KOPT-K1 (cell line): ENCODE measurements at regions not wholly inside any gene's neighbourhood (a gene's known extent, or its start where the extent isn't known, plus 50 kb on each side); places are given as distances from the start of the nearest gene placed in this dataset.
"Not testable (repeated sequence)": the region's sequence is repeated elsewhere in the genome, so short reads cannot be mapped to it uniquely, and the experiment has no call there.

Experiments
- H3K27ac ChIP-seq: fragments of 200-600 bp; sonication (generic); 2 replicates; pipeline ENCODE4 v1.5.1; 2016; ENCODE audit warnings: antibody characterized with exemption, mild to moderate bottlenecking, low read depth, low read length; ENCODE audit not compliant: poor library complexity, severe bottlenecking
- H3K36me3 ChIP-seq: fragments of 200-600 bp; sonication (generic); 2 replicates; pipeline ENCODE4 v1.5.1; 2017; ENCODE audit warnings: antibody characterized with exemption, mild to moderate bottlenecking, low read length, moderate library complexity; ENCODE audit not compliant: insufficient read depth
- H3K9me3 ChIP-seq: fragments of 200-600 bp; sonication (generic); 2 replicates; pipeline ENCODE4 v1.5.1; 2017; ENCODE audit warnings: antibody characterized with exemption, low read length, mild to moderate bottlenecking; ENCODE audit not compliant: insufficient read depth, poor library complexity, severe bottlenecking

GRCh38 chr6:22376293-22376692 is 79.5 kb upstream of the PRL start:
- H3K9me3 ChIP-seq, H3K36me3 ChIP-seq, H3K27ac ChIP-seq: not testable (repeated sequence)

DNA sequence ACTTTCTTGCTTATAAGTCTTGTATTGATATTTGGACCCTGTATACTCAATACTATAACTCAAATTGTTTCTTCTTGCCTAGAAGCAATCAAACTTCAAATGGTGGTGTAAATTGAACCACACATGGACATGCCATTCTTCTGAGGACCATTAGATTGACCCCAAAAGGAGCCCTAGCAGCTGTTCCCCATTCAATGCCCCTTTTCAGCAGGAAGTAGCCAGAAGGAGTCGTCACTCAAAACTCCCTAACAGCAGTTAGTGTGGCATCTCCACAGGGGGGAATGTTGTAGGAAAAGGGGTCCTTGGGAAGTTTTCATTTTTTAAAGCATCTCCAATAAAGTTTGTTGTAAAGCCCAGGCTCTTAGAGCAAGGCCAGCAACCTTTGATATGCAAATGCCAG is 81.7 kb upstream of the PRL start:
- H3K36me3 ChIP-seq, H3K9me3 ChIP-seq, H3K27ac ChIP-seq: not testable (repeated sequence)

- no peak overlapping the region for H3K27ac ChIP-seq
- no peaks in the 10 kb centered on the region for H3K36me3 ChIP-seq
Measured at GRCh38 chr6:22380236-22380635, 83.4 kb upstream of the PRL start.

DNA sequence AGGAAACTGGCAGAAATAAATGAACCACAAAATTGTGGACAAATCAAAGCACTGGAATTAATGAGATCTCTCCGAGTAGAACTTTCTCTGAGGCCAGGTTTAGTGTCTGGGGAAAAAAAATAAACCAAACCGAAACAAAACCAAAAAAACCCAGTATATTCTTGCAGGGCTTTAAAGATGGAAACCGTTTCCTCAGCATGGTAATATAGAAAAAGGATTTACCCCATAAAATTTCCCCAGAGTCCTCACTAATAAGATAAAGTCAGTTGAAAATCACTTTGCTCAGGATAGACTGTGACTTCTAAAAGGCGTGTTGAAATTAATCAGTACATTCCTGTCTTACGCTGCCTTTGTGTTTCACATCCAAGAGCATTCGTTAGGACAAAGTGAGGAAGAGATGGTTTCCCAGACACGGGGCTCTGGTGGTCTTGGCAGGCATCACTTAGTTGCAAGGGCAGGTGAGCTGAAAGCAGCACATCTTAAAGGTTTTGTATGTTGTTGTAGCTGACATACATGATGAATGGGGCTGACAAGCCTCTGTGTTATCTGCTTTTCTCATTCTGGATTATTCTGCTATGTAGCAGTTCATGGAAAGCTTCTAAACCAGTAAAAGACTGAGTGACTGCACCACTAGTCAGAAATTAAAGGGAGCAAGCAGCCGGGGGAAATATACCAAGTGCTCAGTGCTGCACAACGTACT is 85.2 kb upstream of the PRL start:
- Histone ChIP-seq H3K36me3 (no peaks in the 10 kb centered on the region), H3K9me3 (no peaks in the 10 kb centered on the region), H3K27ac (no peak overlapping the region)

More at GRCh38 chr6:22380236-22380635, 83.4 kb upstream of the PRL start:
- H3K9me3 ChIP-seq, result no peaks in the 10 kb centered on the region

DNA sequence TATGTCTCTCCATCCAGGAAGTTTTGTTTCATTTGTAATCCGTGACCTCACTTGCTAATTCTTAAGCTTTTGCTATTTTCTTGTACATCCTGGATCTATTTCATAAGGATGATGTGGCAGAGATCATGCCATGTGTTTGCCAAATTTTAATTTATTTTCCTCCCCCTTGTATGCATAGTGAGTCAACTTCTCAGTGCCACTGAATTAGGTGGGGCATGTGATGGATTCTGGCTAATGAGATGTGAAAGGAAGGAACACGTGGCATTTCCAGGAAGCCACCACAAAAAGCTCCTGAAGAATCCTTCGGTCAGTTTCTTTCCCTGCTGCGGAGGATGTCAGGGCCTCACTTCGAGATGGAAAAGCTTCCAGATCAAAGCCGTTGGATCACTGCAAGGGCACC is 86.2 kb upstream of the PRL start:
- Histone ChIP-seq H3K9me3 (no peaks in the 10 kb centered on the region), H3K27ac (no peak overlapping the region), H3K36me3 (no peaks in the 10 kb centered on the region)

- Histone ChIP-seq H3K36me3 (no peaks in the 10 kb centered on the region), H3K9me3 (peaks cover 5% of the 10 kb centered on the region), H3K27ac (no peak overlapping the region)
Measured at GRCh38 chr6:22392711-22393110, 95.9 kb upstream of the PRL start.

DNA sequence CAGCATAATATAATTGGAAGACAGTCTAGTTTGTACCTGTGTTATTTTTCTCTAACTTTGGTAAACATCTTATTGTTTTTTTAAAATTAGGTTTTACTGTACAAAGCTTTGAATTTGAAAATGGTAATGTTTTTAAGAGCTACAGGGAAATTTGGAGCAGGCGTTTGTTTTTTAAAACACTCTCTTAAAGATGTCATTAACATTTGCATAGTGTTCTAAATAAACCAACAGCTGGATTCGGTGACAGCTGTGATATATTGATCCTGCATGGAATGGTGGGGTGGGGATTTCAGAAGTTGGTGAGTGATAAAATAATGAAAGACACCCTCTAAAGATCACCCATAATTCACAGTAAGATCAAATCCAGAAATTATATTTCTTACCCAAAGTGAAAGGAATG is 97.9 kb upstream of the PRL start:
- Histone ChIP-seq H3K27ac (no peak overlapping the region), H3K36me3 (no peaks in the 10 kb centered on the region), H3K9me3 (no peaks in the 10 kb centered on the region)

DNA sequence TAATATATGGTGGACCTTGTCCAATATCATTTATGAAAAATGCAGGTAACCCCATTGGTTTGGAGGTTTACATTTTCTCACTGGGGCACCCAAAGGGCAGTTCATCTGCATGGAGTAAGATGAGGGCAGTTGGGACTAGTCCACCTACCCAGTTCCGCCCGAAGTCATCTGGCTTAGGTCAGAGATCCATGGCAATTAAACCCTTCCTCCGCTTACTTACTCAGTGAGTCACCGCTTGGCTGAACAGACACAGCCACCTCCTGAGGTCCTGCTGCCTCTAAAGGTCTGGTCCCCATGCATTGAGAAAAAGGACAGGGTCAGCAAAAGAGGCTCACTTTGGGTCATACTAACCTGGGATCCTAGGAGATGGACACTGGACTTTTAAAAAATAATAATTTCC is 102.9 kb upstream of the PRL start:
- Histone ChIP-seq H3K27ac (no peak overlapping the region), H3K9me3 (no peaks in the 10 kb centered on the region), H3K36me3 (no peaks in the 10 kb centered on the region)

DNA sequence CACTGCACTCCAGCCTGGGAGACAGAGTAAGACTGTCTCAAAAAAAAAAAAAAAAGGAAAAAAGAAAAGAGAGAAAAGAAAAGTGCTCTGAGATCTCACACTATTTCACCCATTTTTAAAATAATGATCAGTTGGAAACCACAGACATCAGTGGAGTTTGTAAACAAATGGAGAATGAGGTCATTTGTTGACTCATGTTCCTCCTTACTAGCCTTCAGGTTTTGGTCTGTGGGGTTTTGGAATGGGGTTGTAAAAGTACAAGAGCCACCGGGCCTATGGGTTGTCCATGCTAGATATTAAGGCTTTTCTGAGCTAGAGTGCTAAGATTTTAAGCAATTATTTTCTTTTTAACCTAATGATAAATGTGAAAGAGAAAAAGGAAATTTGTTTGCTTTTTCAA is 104.4 kb upstream of the PRL start:
- no peak overlapping the region for H3K27ac ChIP-seq
- H3K9me3 ChIP-seq, result no peaks in the 10 kb centered on the region
- no peaks in the 10 kb centered on the region for H3K36me3 ChIP-seq

- Histone ChIP-seq H3K9me3 (no peaks in the 10 kb centered on the region), H3K36me3 (no peaks in the 10 kb centered on the region), H3K27ac (no peak overlapping the region)
Measured at GRCh38 chr6:22401932-22402331, 105.1 kb upstream of the PRL start.

GRCh38 chr6:22409486-22409885 is 112.7 kb upstream of the PRL start:
- Histone ChIP-seq H3K9me3 (no peaks in the 10 kb centered on the region), H3K27ac (no peak overlapping the region), H3K36me3 (no peaks in the 10 kb centered on the region)

DNA sequence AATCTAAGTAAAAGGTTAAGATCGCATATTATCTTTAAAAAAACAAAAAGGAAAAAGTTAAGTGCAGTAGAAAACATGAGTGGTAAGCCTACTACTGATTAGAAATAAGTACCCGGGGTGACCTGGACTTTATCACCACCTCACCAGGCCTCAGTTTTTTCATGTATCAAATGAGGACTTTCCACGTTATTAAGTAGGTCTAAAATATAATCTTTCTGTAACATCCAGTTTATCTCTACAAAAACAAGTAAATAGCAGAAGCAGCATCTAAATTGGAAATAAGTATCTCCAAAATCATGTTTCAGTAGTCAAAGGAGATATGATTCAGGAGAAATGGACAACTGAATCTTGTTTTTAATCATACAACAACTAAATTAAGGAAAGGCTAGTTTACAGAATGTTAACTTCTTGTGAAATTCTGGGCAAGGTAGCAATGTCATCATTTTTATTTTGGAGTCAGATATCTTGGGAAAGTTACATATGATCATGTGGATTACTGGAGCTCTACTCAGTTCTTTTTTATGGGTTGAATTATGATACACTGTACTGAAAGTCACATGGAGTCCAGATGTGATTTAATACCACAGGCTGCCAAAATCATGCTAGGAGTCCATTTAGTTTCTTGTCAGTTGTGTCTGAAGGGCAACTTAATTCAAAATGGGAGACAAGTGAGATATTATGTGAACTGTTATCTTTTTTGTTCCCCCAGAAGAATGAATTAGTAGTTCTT is 114.7 kb upstream of the PRL start:
- Histone ChIP-seq H3K27ac (no peak overlapping the region), H3K9me3 (no peaks in the 10 kb centered on the region), H3K36me3 (no peaks in the 10 kb centered on the region)

DNA sequence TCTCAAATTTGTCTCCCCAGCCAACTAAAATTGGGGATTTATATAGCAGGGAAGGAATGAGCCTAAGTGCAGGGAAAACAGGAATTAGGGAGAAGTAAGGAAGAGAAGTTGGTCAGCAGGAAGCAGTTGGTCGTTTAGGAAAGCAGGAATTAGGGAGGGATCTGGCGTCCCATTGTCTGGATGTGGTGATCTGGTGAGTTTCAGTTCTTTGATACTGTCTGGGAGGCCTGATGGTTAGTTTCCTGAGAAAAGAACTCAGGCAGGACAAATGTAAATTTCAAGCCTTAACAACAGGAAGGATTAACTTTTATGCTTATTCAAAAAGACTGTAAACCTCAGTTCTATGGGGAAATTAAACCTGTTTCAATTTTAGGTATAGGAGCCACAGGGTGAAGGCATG is 116.2 kb upstream of the PRL start:
- Histone ChIP-seq H3K36me3 (no peaks in the 10 kb centered on the region), H3K9me3 (peaks cover 6% of the 10 kb centered on the region), H3K27ac (no peak overlapping the region)

GRCh38 chr6:22413681-22414311 is 117.0 kb upstream of the PRL start:
- Histone ChIP-seq H3K27ac (no peak overlapping the region), H3K9me3 (peaks cover 14% of the 10 kb centered on the region), H3K36me3 (no peaks in the 10 kb centered on the region)

DNA sequence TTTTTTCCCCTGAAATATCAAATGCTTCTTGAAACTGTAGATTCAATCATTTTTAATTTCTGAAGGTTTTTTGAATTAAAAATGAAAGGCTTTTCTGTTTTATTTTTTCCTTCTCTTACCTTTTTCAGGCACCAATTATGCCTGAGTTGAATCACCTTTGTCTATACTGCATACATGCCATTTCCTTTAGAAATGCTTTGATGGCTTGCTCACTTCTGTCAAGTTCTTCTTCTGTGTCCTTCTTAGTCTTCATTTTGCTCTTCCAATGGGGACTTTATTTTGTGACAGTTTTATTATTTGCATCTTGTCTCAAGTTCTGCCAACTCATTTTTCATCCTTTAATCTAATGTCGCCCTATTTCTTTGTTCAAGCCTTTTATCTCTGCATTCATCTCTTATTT is 121.9 kb upstream of the PRL start:
- peaks cover 30% of the 10 kb centered on the region for H3K9me3 ChIP-seq
- no peaks in the 10 kb centered on the region for H3K36me3 ChIP-seq
- no peak overlapping the region for H3K27ac ChIP-seq

DNA sequence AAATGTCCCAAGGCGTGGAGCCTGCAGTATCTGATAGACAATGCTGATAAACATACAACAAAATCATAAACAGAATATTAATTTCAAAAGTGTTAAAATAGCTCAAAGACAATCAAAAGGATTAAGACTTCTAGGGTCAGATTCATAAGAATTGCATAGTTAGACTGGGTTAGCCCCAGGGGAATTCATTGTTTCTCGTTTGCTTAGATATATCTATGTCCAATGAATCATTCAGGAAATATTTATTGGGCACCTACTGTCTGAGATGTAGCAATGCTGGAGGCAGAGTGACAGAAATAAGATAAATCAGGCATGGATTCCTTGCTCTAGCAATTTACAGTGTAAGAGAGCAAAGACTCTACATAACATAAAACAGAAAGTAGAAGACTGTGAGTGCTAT is 124.4 kb upstream of the PRL start:
- no peaks in the 10 kb centered on the region for H3K36me3 ChIP-seq
- no peak overlapping the region for H3K27ac ChIP-seq
- peaks cover 30% of the 10 kb centered on the region for H3K9me3 ChIP-seq
